ENCODE measurements at regions not wholly inside any gene's neighbourhood (a gene's known extent, or its start where the extent isn't known, plus 50 kb on each side); places are given as distances from the start of the nearest gene placed in this dataset.

DNA sequence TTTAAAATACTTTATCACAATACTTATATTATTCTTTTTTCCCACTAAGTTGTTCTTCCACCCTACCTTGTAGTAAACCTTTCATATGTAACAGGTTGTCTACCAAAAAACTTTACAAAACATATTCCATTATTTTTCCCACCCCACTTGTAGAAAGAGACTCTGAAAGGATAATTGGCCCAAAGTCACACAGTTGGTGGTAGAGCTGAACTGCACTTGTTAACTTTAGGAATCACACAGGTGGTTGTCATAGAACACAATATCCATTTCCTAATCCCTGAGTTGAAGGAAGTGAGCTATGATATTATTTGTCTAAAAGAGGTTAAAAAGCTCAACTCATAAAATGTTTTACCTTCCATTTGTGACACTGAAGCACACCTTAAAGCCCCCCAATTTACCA lies 188.8 kb upstream of the FOXP2 start:
- no peak for TF ChIP-seq CTCF (IDR thresholded peaks at IDR 0.05; ENCODE audit: borderline replicate concordance)
- no peaks in the 10 kb centered on the region for H3K36me3 ChIP-seq
- intact Hi-C loops (cut with micrococcal nuclease), result no loop called here

GRCh38 chr7:114218283-114218682 lies 196.3 kb upstream of the FOXP2 start:
- TF ChIP-seq CTCF (IDR thresholded peaks at IDR 0.05; ENCODE audit: borderline replicate concordance), result no peak
- no peak overlapping the region for H3K27ac ChIP-seq (replicated peaks)

More for the DNA sequence above, 188.8 kb upstream of the FOXP2 start:
- no peaks in the 10 kb centered on the region for H3K9me3 ChIP-seq (replicated peaks)
- H3K4me3 ChIP-seq, result no peak overlapping the region
- H3K27me3 ChIP-seq (ENCODE audit: low read depth), result no peaks in the 10 kb centered on the region
- no peak for DNase-seq
- H3K27ac ChIP-seq (replicated peaks), result no peak overlapping the region
- no peaks in the 10 kb centered on the region for H3K4me1 ChIP-seq

GRCh38 chr7:114217026-114217806 lies 197.4 kb upstream of the FOXP2 start:
- Histone ChIP-seq H3K4me1 (no peaks in the 10 kb centered on the region), H3K4me3 (no peak overlapping the region), H3K36me3 (no peaks in the 10 kb centered on the region), H3K27ac (replicated peaks) (no peak overlapping the region), H3K9me3 (replicated peaks) (no peaks in the 10 kb centered on the region), H3K27me3 (ENCODE audit: low read depth) (no peaks in the 10 kb centered on the region)
- intact Hi-C loops (cut with micrococcal nuclease), result no loop called here
- TF ChIP-seq CTCF (IDR thresholded peaks at IDR 0.05; ENCODE audit: borderline replicate concordance), result no peak
- DNase-seq, result no peak

More at GRCh38 chr7:114218283-114218682, 196.3 kb upstream of the FOXP2 start:
- Histone ChIP-seq H3K4me1 (no peaks in the 10 kb centered on the region), H3K27me3 (ENCODE audit: low read depth) (no peaks in the 10 kb centered on the region), H3K9me3 (replicated peaks) (no peaks in the 10 kb centered on the region), H3K36me3 (no peaks in the 10 kb centered on the region), H3K4me3 (no peak overlapping the region)
- DNase-seq, result no peak
- intact Hi-C loops (cut with micrococcal nuclease), result no loop called here

DNA sequence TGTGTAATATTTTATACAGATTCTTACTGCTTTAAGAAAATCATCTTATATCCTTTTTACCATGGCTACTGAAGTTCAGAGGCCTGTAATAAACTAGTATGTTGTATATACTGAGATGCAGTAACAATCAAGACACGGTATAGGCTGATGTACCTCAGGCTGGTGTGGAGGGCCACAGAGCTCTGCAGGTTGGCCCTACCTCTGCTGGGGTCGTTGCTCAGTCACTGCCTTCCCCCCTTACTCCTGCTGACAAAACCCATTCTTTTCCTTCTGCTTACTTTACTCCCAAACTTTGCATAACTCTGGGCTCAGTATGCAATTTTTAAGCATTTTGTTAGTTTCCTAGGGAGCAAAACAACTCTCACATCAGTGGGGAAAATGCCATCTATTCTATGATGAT lies 200.1 kb upstream of the FOXP2 start:
- H3K27me3 ChIP-seq (ENCODE audit: low read depth), result peaks cover 4% of the 10 kb centered on the region
- H3K27ac ChIP-seq (replicated peaks), result no peak overlapping the region
- no peaks in the 10 kb centered on the region for H3K36me3 ChIP-seq
- TF ChIP-seq CTCF (IDR thresholded peaks at IDR 0.05; ENCODE audit: borderline replicate concordance), result no peak
- no peaks in the 10 kb centered on the region for H3K4me1 ChIP-seq
- H3K4me3 ChIP-seq, result no peak overlapping the region
- intact Hi-C loops (cut with micrococcal nuclease), result no loop called here
- no peak for DNase-seq
- H3K9me3 ChIP-seq (replicated peaks), result no peaks in the 10 kb centered on the region

- Histone ChIP-seq H3K9me3 (replicated peaks) (no peaks in the 10 kb centered on the region), H3K27ac (replicated peaks) (no peak overlapping the region), H3K4me1 (no peaks in the 10 kb centered on the region), H3K27me3 (ENCODE audit: low read depth) (peaks cover 4% of the 10 kb centered on the region), H3K4me3 (no peak overlapping the region), H3K36me3 (no peaks in the 10 kb centered on the region)
- intact Hi-C loops (cut with micrococcal nuclease), result no loop called here
- no peak for TF ChIP-seq CTCF (IDR thresholded peaks at IDR 0.05; ENCODE audit: borderline replicate concordance)
- DNase-seq, result no peak
These were observed 201.7 kb upstream of the FOXP2 start for GRCh38 chr7:114212721-114213429.
